ENCODE measurements at regions not wholly inside any gene's neighbourhood (a gene's known extent, or its start where the extent isn't known, plus 50 kb on each side); places are given as distances from the start of the nearest gene placed in this dataset.

- TF ChIP-seq CTCF (conservative IDR thresholded peaks at IDR 0.05 in 1 of 2, IDR thresholded peaks at IDR 0.05 in 1 of 2; ENCODE audit: extremely low read depth in 1 of 2, insufficient read depth in 1 of 2, low read depth in 1 of 2, low read length in 2 of 2): no peak
- TF ChIP-seq EZH2 (IDR thresholded peaks at IDR 0.05; ENCODE audit: borderline replicate concordance, low read length): no peak
Observed at GRCh38 chr5:104139840-104140239, 577.3 kb upstream of the NUDT12 start.

All from mammary epithelial cell (primary cell).